Vagina (tissue), 2 donors: ENCODE measurements at regions not wholly inside any gene's neighbourhood (a gene's known extent, or its start where the extent isn't known, plus 50 kb on each side); places are given as distances from the start of the nearest gene placed in this dataset.

Experiments used
- DNase-seq, 2 donors: peaks; one replicate each; pipeline ENCODE4 v3.0.0-alpha.2; 2017; ENCODE audit errors: extremely low spot score in 2 of 2
- H3K27ac ChIP-seq: fragments of 200-600 bp; sonication (generic); one replicate; pipeline ENCODE4 v1.5.1; 2019
- H3K27me3 ChIP-seq: fragments of 200-600 bp; sonication (generic); one replicate; pipeline ENCODE4 v1.5.1; 2019
- H3K36me3 ChIP-seq, 2 donors: fragments of 200-600 bp; sonication (generic); one replicate each; pipeline ENCODE4 v1.5.1; 2017 to 2019
- H3K4me1 ChIP-seq: fragments of 200-600 bp; sonication (generic); one replicate; pipeline ENCODE4 v1.5.1; 2019
- H3K4me3 ChIP-seq, 2 donors: fragments of 200-600 bp; sonication (generic); 1 replicate in 1 of 2; 2 replicates in 1 of 2; pipeline ENCODE4 v1.5.1; 2016 to 2019
- H3K9me3 ChIP-seq: fragments of 200-600 bp; sonication (generic); one replicate; pipeline ENCODE4 v1.5.1; 2019
- CTCF ChIP-seq, 3 experiments: fragments of 450-650 bp in 2 of 3; fragments of 200-600 bp in 1 of 3; sonication (generic) in 1 of 3; IDR thresholded peaks; one replicate each; pipeline ENCODE4 v1.5.1; 2017 to 2019; ENCODE audit warnings: antibody characterized with exemption in 3 of 3, mild to moderate bottlenecking in 2 of 3, moderate library complexity in 2 of 3
- POLR2A ChIP-seq, 2 donors: fragments of 450-650 bp; IDR thresholded peaks; one replicate each; pipeline ENCODE4 v1.6.1; 2017; ENCODE audit warnings: antibody characterized with exemption in 2 of 2, mild to moderate bottlenecking in 2 of 2, moderate library complexity in 2 of 2
- POLR2AphosphoS5 ChIP-seq, 2 donors: sonication (generic); formaldehyde crosslinking; IDR thresholded peaks; one replicate each; pipeline ENCODE4 v1.9.0; 2017; ENCODE audit warnings: antibody characterized with exemption in 2 of 2, mild to moderate bottlenecking in 2 of 2, low read depth in 1 of 2; ENCODE audit not compliant: insufficient read depth in 1 of 2
- intact Hi-C: fragments of 100-400 bp; cut with DNase I; formaldehyde crosslinking; loops from one replicate; pipeline ENCODE4 v1.15.1; 2023

- no peak for TF ChIP-seq POLR2A (IDR thresholded peaks at IDR 0.05)
- Histone ChIP-seq H3K36me3 (no peaks in the 10 kb centered on the region), H3K4me1 (no peaks in the 10 kb centered on the region), H3K9me3 (no peaks in the 10 kb centered on the region), H3K4me3 (no peak overlapping the region), H3K27ac (no peak overlapping the region), H3K27me3 (no peaks in the 10 kb centered on the region)
- DNase-seq = no peak
- intact Hi-C loops = no loop called here
Observed at GRCh38 chr4:153109296-153109849, 94.9 kb upstream of the TRIM2 start.

GRCh38 chr4:153110739-153111138, 93.5 kb upstream of the TRIM2 start:
- H3K36me3 ChIP-seq = no peaks in the 10 kb centered on the region
- H3K9me3 ChIP-seq = no peaks in the 10 kb centered on the region
- intact Hi-C loops = no loop called here
- H3K27ac ChIP-seq = no peak overlapping the region
- no peaks in the 10 kb centered on the region for H3K27me3 ChIP-seq
- peaks cover 9% of the 10 kb centered on the region for H3K4me1 ChIP-seq
- no peak for TF ChIP-seq POLR2A (IDR thresholded peaks at IDR 0.05)
- no peak for TF ChIP-seq CTCF (IDR thresholded peaks at IDR 0.05)
- no peak for TF ChIP-seq POLR2AphosphoS5 (IDR thresholded peaks at IDR 0.05; ENCODE audit: insufficient read depth in 1 of 2, low read depth in 1 of 2)
- DNase-seq = peak; percentile 55 to 62
- no peak overlapping the region for H3K4me3 ChIP-seq

- TF ChIP-seq CTCF (IDR thresholded peaks at IDR 0.05) (no peak), POLR2A (IDR thresholded peaks at IDR 0.05) (no peak), POLR2AphosphoS5 (IDR thresholded peaks at IDR 0.05; ENCODE audit: insufficient read depth in 1 of 2, low read depth in 1 of 2) (no peak)
- Histone ChIP-seq H3K27ac (no peak overlapping the region), H3K36me3 (no peaks in the 10 kb centered on the region), H3K9me3 (no peaks in the 10 kb centered on the region), H3K27me3 (no peaks in the 10 kb centered on the region), H3K4me1 (peaks cover 17% of the 10 kb centered on the region), H3K4me3 (no peak overlapping the region)
- peak; percentile 55 to 65 for DNase-seq
- intact Hi-C loops = no loop called here
Observed at GRCh38 chr4:153111426-153112040, 92.7 kb upstream of the TRIM2 start.

GRCh38 chr4:153112041-153112441, 92.2 kb upstream of the TRIM2 start:
- TF ChIP-seq POLR2AphosphoS5 (IDR thresholded peaks at IDR 0.05; ENCODE audit: insufficient read depth in 1 of 2, low read depth in 1 of 2) (no peak), CTCF (IDR thresholded peaks at IDR 0.05) (no peak), POLR2A (IDR thresholded peaks at IDR 0.05) (no peak)
- Histone ChIP-seq H3K36me3 (no peaks in the 10 kb centered on the region), H3K4me1 (peaks cover 19% of the 10 kb centered on the region), H3K4me3 (no peak overlapping the region), H3K27me3 (no peaks in the 10 kb centered on the region), H3K9me3 (no peaks in the 10 kb centered on the region), H3K27ac (no peak overlapping the region)
- intact Hi-C loops = no loop called here
- DNase-seq = peak; percentile 82 to 86

GRCh38 chr4:153113061-153113837, 91.0 kb upstream of the TRIM2 start:
- Histone ChIP-seq H3K9me3 (no peaks in the 10 kb centered on the region), H3K36me3 (no peaks in the 10 kb centered on the region), H3K27ac (no peak overlapping the region), H3K27me3 (no peaks in the 10 kb centered on the region), H3K4me1 (peaks cover 19% of the 10 kb centered on the region), H3K4me3 (no peak overlapping the region)
- intact Hi-C loops = no loop called here
- TF ChIP-seq CTCF (IDR thresholded peaks at IDR 0.05) (no peak), POLR2A (IDR thresholded peaks at IDR 0.05) (no peak), POLR2AphosphoS5 (IDR thresholded peaks at IDR 0.05; ENCODE audit: insufficient read depth in 1 of 2, low read depth in 1 of 2) (no peak)
- peak in 1 of 2 donors; percentile 58 for DNase-seq
